SK-N-SH treated with all-trans-retinoic acid at 6 μM for 48 hours (cell line): ENCODE measurements at regions not wholly inside any gene's neighbourhood (a gene's known extent, or its start where the extent isn't known, plus 50 kb on each side); places are given as distances from the start of the nearest gene placed in this dataset.

Experiments
- CREB5 ChIP-seq: fragments of 250-450 bp; sonication (Bioruptor Pico); IDR thresholded peaks from 2 replicates; pipeline ENCODE4 v1.5.1; 2020; ENCODE audit warnings: low read depth, mild to moderate bottlenecking, moderate library complexity
- ISL1 ChIP-seq: fragments of 250-450 bp; sonication (Bioruptor Pico); IDR thresholded peaks from 2 replicates; pipeline ENCODE4 v2.1.2; 2022; ENCODE audit warnings: mild to moderate bottlenecking, moderate library complexity
- PATZ1 ChIP-seq: fragments of 250-450 bp; sonication (Bioruptor Pico); IDR thresholded peaks from 2 replicates; pipeline ENCODE4 v1.8.0; 2020; ENCODE audit warnings: mild to moderate bottlenecking, moderate library complexity, borderline replicate concordance
- RARB ChIP-seq: fragments of 250-450 bp; sonication (Bioruptor Pico); IDR thresholded peaks from 2 replicates; pipeline ENCODE4 v1.8.0; 2021; ENCODE audit warnings: mild to moderate bottlenecking, moderate library complexity
- TSHZ2 ChIP-seq: fragments of 250-450 bp; sonication (Bioruptor Pico); IDR thresholded peaks from 2 replicates; pipeline ENCODE4 v1.5.0; 2020; ENCODE audit warnings: mild to moderate bottlenecking, moderate library complexity
- ZFP3 ChIP-seq: fragments of 250-450 bp; sonication (Bioruptor Pico); IDR thresholded peaks from 2 replicates; pipeline ENCODE4 v1.5.0; 2020; ENCODE audit warnings: mild to moderate bottlenecking, moderate library complexity
- ZFP30 ChIP-seq: fragments of 450-650 bp; formaldehyde crosslinking; IDR thresholded peaks from 2 replicates; pipeline ENCODE4 v1.5.0; 2022; ENCODE audit warnings: mild to moderate bottlenecking, moderate library complexity

GRCh38 chr11:109363682-109364081 is 58.3 kb upstream of the C11orf87 start:
- TF ChIP-seq CREB5 (CRISPR knock-in tag) (no peak), ZFP30 (CRISPR knock-in tag) (no peak), RARB (CRISPR knock-in tag) (no peak), PATZ1 (CRISPR knock-in tag) (no peak), ISL1 (no peak), ZFP3 (CRISPR knock-in tag) (no peak), TSHZ2 (CRISPR knock-in tag) (no peak)
